HG02840 (cell line): ENCODE measurements at regions not wholly inside any gene's neighbourhood (a gene's known extent, or its start where the extent isn't known, plus 50 kb on each side); places are given as distances from the start of the nearest gene placed in this dataset.

ENCODE experiments used
- ATAC-seq: cut with Tn5 transposase; IDR thresholded peaks from one replicate; pipeline ENCODE4 v1.9.1; 2021; ENCODE audit warnings: mild to moderate bottlenecking, moderate library complexity, moderate number of reproducible peaks; ENCODE audit not compliant: unreplicated experiment, low FRiP score

DNA sequence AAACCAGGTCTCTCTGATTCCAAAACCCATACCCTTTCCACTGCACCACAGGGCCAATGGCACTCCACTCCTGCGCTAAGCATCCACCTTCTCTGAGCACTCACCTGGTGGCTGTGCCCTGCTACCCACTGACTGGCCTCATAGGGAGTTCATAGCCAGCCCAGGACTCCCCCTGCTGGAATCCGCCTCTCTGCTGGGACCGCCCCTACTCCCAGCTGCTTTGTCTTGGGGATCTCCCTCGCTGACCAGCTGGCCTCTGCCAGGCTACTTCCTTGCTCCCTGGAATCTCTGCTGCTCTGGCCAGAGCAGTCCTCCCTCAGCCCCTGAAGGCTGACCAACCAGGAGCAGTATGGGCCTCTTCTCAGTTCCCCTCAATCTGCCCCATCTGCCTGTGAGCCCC, 129.7 kb downstream of the FAXC start:
- no peak for ATAC-seq

GRCh38 chr6:99216959-99217358, 132.5 kb downstream of the FAXC start:
- ATAC-seq, result no peak

DNA sequence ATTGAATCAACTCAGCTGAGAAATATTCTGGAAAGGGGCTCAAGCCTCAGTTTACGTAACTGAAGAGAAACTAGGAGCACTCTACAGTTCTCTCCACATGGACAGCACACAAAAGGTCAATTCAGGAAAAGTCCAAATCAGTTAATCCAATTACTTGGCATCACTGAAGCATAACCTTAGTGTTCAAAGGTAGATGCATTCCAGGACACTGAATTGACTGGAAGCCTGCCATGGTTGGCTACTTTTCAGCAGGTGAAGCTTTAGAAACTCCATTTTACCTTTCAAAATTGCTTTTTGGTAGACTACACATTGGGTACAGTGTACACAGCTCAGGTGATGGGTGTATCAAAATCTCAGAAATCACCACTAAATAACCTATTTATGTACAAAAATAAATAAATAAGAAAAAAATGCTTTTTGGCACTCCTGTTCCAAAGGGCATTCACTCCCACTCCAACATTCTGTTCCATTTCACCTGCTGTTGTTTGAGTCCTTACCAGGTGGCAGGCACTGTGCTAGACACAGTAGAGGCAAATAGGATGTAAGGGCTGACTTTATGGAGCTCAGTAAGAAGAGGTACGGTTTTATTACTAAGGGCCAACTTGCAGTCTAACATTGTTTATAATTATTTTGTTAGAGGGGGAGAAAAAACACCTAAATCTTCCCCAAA, 153.4 kb downstream of the FAXC start:
- no peak for ATAC-seq

DNA sequence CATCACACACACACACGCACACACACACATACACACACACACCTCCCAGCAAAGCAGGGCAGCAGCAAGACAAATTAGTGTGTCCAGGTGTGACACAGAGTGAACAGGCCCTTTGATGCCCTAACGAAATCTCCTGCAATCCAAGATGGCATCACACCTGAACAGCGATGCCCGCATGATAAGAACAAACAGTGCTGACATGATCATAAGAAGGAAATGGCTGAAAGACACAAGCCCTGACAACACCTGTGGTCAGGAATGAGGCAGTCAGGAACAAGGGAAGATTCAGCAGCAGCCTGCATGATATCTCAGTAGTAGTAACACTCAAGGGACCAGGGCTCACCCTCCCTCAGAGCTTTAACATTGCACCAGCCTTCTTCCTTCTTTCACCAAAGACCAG, 156.9 kb downstream of the FAXC start:
- no peak for ATAC-seq

DNA sequence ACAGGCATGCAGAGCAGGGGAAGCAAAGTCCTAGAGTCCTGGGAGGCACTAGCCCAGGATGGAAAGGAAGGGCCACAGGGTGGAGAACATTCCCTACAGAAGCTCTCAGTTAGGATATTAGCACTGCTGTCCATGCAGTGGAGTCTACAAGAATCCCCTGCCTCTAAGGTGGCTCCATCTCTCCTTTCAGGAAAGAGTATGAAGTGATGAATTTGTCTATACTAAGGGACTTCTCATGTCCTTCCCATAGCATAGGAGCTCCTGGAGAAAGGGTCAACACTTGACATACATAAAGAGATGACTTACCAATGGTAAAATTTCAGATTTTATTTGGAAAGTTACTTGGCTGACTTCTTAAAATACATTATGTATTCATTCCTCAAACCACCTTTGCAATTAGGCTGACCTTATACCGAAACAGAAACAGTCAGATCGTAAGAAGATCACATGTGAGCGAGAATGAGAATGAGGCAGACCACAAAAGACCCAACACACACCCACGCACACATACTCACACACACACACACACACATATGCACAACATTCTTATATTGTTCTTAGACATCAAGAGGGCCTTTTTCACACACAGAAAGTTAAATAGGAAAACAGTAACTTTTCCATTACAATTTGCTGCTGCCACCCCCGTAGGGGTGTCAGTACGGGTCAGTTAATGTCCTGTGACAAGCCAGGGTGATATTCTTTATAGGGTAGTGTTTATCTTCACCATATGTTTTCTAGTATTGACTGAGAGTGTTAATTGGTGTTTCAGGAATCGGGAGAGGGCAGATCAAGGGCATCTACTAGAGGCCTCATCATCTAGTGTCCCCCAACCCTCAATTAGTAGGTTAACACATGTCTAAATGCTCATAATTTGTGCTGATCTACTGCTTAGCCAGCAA, 159.4 kb downstream of the FAXC start:
- ATAC-seq, result peak; percentile 96

GRCh38 chr6:99187429-99187828, 162.0 kb downstream of the FAXC start:
- no peak for ATAC-seq

DNA sequence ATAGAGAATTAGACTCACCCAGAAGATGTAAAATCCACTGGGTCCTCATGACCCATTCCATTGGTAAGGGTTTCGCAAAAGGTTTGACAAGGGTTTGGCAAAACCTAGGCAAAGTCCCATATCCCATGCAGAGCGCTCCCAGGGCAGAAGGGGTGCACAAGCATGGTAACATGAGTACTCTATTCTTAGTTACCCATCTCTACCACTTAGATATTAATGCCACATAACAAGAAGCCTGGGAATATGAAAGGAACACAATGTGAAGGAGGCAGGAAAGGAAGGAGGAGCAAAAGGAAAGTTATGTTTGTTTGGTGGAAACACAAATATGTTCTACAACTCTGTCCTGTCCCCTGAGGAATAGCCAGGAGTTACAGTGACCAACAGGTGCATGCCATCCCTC, 163.1 kb downstream of the FAXC start:
- no peak for ATAC-seq

GRCh38 chr6:99185525-99185924, 163.9 kb downstream of the FAXC start:
- ATAC-seq, result no peak

DNA sequence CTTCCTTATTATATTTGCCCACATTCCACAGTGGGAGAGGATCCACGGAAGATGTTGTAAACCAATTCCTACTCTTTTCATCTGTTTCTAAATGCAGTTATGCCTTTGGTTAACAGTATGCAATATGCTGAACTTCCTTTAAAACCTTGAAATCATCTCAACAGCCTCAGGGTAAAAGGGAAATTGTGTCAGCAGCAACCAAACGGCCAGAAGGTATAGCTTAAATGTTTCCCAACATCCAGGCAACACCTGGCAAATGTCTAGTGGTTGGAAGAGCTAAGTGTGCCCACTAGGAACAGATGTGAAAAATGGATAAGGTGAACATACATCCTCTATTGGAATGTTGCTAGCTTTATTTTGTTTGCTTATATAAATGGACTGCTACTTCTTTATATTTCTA, 164.8 kb downstream of the FAXC start:
- no peak for ATAC-seq

DNA sequence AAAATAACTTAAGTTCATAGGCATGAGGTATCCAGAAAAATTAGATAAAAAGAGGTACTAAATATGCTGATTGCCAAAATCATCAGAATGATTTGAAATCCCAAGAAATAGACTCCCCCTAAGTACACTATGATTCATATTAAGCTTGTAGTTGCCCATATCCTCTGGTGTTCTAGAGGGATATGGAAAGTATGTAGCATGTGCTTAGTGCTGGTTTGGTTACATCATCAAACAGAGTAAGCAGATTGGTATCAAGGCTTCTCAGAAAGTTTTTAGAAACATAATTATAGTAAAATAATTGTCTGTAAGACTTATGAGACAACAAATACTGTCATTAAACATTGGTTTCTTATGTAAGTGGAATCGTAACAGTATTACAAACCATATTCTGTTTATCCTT, 166.4 kb downstream of the FAXC start:
- no peak for ATAC-seq

GRCh38 chr6:99181174-99181573, 168.3 kb downstream of the FAXC start:
- ATAC-seq, result no peak

DNA sequence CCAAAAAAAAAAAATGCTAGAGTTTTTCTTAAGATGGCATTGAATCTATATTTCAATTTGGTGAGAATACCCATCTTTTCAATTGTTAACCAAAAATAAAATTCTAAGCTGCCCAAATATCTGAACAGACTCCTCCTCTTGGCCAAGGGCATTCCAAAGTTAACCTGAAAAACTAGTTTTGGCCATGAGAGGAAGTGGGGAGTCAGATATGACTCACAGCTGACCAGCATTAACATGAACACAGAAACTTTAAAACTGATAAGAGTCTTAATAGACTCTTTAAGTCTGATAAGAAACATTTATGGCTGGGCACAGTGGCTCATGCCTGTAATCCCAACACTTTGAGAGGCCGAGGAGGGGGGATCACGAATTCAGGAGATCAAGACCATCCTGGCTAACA, 171.3 kb downstream of the FAXC start:
- ATAC-seq, result no peak

- no peak for ATAC-seq
Measured at GRCh38 chr6:99177736-99178135, 171.7 kb downstream of the FAXC start.

DNA sequence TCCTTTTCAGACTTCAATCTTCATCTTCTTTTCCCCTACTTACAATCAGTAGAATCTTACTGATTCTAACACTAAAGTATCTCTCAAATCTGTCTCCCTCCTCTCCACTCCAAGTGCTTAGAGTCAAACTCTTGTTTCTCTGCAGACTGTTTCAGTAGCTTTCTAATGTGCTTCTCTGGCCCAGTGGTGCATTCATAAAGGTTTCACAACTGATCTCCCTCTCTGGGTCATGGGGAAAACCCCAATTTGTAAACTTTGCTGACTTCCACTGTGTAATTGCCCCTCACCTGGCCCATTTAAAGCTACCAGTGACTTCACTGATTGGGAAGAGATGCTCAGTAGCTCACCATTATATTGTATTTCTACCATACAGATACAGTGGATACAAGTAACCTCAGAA, 183.6 kb downstream of the FAXC start:
- no peak for ATAC-seq

DNA sequence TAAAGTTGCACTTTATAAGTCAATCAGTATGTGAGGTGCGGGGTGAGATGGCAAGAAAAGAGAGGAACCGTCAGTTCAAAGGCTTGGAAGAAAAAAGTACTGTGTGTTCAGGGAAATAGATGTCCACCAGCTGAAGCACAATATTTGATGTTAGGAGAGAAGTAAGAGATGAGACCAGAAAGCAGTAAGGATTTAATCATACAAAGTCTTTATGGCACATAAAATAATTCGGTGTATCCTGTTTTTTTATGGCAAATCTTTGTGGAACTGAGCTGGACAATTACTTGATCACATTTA, 197.2 kb downstream of the FAXC start:
- ATAC-seq, result no peak

GRCh38 chr6:99151634-99152346, 197.7 kb downstream of the FAXC start:
- ATAC-seq, result peak; percentile 85

GRCh38 chr6:99148761-99149160, 200.7 kb downstream of the FAXC start:
- no peak for ATAC-seq

DNA sequence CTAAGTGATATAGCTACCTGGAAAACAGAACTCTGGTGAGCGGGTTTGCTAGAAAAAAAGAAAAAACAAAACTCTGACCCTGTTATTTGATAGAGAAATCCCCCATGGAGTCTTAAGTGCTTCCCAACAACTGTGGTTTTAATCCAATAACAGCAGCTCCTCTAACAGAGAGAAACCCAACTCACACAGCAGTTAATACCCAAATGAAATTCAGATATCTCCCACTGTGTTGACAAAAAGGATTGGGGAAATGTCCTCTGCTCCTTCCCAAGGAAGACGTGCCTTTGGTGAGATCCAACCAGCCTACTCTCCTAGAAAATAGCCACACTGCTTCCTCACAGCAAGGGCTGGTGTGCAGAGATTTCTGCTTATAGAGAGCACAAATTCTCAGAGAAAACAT, 200.4 kb upstream of the FBXL4 start:
- no peak for ATAC-seq

GRCh38 chr6:99147206-99147605, 199.5 kb upstream of the FBXL4 start:
- ATAC-seq, result no peak

DNA sequence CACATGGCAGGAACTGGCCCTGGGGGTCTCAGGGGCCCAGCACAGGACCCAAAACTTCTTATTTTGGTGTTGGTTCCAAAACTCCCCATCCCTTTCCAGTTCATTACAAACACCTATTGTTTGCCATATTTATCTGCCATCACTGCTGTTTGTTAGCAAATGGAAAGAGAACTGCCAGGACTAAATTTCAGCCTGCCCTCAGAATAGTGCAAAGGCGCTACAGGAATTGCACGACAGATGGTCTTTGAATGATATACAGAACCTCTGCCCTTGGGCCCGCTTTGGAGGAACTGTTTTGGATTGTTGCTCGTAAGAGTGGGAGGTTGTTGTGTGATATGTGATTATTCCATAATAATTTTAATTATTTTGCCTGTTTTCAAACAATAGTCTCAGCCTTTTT, 199.0 kb upstream of the FBXL4 start:
- no peak for ATAC-seq

GRCh38 chr6:99145738-99146137, 198.0 kb upstream of the FBXL4 start:
- no peak for ATAC-seq
